SK-N-MC (cell line): ENCODE measurements at regions not wholly inside any gene's neighbourhood (a gene's known extent, or its start where the extent isn't known, plus 50 kb on each side); places are given as distances from the start of the nearest gene placed in this dataset.

Experiments
- EZH2 ChIP-seq: fragments of 200-600 bp; sonication (generic); IDR thresholded peaks from one replicate; pipeline ENCODE4 v1.6.1; 2017; ENCODE audit warnings: antibody characterized with exemption
- POLR2AphosphoS5 ChIP-seq: IDR thresholded peaks from 2 replicates; pipeline ENCODE4 v1.6.1; 2012; ENCODE audit warnings: mild to moderate bottlenecking, low read depth, low read length, borderline replicate concordance

DNA sequence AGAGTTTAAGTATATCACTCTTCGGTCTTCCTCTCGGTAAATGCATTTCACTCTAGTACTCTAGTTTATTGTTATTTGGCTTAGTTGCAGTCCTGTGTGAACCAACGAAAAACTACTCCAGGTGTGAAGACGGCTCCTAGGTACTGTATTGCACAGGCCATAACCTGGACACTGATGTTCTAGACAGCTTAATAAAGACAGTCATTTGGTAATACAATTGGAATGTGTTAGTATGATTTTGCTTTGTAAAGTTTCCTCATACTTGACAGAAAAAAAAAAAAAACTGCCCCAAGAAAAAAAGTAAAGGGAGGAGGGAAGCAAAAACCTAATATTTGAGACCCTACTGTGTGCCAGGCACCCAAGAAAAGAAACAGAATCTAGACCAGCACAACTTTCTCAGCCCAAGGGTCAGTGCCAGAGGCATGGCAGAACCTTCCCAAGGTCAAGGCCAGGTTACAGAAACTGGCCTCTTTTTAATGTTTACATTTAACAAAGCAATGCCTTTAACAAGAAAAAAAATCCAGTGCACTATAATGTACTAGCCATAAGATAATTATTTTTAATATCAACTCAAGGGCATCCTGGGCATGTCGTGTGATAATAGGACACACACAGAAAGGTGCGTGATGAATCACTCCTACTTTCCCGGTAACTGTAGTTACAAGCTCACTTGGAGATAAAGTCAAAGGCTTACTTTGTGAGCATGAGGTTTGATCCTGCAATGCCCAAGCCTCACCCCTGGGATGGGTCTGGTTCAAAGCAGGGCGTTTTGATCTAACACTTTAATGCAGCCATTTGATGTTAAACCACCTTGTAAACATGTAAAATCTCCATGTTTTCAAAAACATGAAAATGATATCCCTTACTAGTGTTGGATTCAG lies 110.6 kb downstream of the BMP4 start:
- TF ChIP-seq EZH2 (no peak), POLR2AphosphoS5 (no peak)
